Fibroblast of the aortic adventitia (primary cell): ENCODE measurements at regions not wholly inside any gene's neighbourhood (a gene's known extent, or its start where the extent isn't known, plus 50 kb on each side); places are given as distances from the start of the nearest gene placed in this dataset.

Experiments
- DNase-seq: peaks from one replicate; pipeline ENCODE4 v3.0.0-alpha.2; 2010; ENCODE audit warnings: low read depth
- H3K4me3 ChIP-seq: 2 replicates; pipeline ENCODE4 v1.5.1; 2011; ENCODE audit warnings: low read depth, mild to moderate bottlenecking, control low read depth, low read length, moderate library complexity
- CTCF ChIP-seq: IDR thresholded peaks from 2 replicates; pipeline ENCODE4 v1.5.1; 2011; ENCODE audit warnings: mild to moderate bottlenecking, low read length, control low read depth, inconsistent platforms; ENCODE audit not compliant: insufficient read depth

GRCh38 chr6:122198922-122199321 lies 200.5 kb upstream of the HSF2 start:
- no peak for TF ChIP-seq CTCF
- no peak overlapping the region for H3K4me3 ChIP-seq
- no peak for DNase-seq

DNA sequence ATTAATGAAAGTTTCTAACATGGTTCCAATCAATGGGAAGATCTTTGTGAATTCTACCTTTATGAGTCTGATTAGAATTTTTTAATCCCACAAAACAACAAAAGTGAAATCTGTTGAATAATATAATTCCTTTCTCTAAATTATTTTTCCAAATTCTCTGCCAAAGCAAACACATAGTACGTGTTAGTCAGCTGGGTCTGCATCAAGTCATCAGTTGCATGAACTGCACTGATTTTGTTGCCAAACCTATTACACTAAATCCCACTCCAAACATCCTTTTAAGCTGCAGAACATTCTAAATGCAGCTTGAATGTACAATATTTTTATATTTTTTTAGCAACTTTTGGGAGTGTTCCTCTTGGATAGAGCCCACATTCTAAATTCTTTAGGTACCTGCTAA lies 199.0 kb upstream of the HSF2 start:
- H3K4me3 ChIP-seq: no peak overlapping the region
- DNase-seq: peak; percentile 64
- TF ChIP-seq CTCF: no peak

DNA sequence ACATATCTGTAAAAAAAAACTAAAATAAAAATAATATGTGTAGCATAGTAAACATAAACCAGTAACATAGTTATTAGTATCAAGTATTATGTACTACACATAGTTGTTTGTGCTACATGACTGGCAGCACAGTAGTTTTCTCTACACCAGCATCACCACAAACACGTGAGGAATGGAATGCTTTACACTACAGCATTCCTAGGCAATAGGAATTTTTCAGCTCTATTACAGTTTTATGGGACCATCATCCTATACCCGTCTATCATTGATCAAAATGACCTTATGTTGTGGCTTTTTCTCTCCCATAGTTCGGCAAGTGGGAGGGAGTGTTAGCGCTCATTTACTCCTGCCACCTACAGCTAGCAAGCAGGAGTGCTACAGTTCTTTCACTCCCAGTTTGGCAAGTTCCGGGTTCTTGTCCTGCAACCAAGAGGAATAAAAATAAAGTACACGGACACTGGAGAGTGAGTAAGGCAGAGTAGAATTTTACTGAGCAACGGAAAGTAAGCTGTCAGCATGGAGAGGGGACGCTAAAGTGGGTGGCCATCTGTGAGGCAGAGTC lies 196.8 kb upstream of the HSF2 start:
- H3K4me3 ChIP-seq: no peak overlapping the region
- no peak for DNase-seq
- no peak for TF ChIP-seq CTCF

DNA sequence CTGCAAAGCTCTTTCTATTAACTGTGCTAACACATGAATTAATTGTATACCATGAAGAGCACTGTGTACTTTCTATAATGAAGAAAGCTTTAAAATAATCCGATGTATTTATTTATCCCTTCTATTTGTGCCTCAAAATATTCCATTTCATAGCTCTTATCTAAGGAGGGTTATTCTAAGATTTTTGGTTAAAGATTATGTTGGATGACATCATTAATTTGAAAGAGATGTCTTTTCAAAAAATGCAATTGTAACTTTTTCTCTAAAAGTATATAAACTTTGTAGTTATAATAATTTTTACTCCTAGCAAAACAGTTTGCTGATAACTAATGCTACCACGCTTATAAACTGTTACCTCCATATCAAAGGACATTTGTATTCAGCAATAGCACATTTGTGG lies 192.4 kb upstream of the HSF2 start:
- TF ChIP-seq CTCF: no peak
- DNase-seq: no peak
- no peak overlapping the region for H3K4me3 ChIP-seq

DNA sequence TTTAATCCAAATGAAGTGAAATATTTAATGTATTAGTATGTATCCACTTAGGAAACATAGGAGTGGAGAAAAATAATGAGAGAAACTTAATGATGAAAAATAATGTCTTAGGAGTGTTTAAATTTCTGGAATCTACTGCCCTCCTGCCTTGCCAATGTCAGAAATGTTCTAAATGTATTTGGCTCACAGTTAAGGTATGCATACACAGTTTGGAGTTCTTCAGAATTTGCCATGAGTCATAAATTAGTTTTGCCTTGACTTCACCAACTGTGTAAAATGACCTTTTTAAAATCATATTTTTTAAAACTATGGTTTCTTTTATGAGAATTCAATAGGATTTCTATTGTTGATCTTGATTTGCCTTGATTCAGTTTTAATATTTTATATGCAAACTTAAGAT lies 191.7 kb upstream of the HSF2 start:
- no peak overlapping the region for H3K4me3 ChIP-seq
- DNase-seq: peak; percentile 26
- TF ChIP-seq CTCF: no peak

DNA sequence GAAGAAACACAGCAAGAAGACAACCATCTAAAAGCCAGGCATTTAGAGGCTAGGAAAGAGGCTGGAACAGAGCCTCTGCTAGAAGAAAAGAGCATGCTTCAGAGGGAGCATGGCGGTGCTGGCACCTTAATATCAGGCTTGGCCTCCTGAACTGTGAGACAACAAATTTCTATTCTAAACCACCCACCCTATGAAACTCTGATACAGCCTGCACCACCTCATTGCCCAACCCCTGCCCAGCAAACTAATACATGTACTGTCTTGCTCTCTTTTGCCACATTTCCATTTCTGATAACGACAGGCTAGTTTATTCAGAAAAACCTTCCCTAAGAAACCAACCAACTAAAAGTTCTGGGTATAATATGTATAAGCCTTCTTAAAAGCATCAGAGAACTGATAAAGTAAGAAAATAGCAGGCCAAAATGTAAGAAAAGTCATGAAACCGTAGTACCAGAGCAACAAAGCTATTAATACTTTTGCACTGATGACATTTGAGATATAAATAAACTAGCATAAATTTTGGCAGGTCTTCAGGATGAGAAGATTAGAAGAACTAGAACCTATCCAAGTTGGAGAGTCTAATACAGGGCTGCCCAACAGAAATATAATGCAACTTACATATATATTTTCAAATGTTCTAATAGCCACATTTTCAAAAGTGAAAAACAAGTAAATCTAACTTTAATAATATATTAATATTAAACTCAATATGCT lies 184.7 kb upstream of the HSF2 start:
- DNase-seq: peak; percentile 13
- TF ChIP-seq CTCF: no peak
- H3K4me3 ChIP-seq: no peak overlapping the region

GRCh38 chr6:122220254-122220653 lies 179.2 kb upstream of the HSF2 start:
- no peak for TF ChIP-seq CTCF
- H3K4me3 ChIP-seq: no peak overlapping the region
- DNase-seq: no peak
